Left ventricle myocardium inferior (tissue), 1 donor: ENCODE measurements at regions not wholly inside any gene's neighbourhood (a gene's known extent, or its start where the extent isn't known, plus 50 kb on each side); places are given as distances from the start of the nearest gene placed in this dataset.
A peak's percentile ranks its signal among the peaks of the same experiment; 100 is the strongest.
"Not testable (repeated sequence)": the region's sequence is repeated elsewhere in the genome, so short reads cannot be mapped to it uniquely, and the experiment has no call there.

Experiments used
- DNase-seq: peaks from one replicate; pipeline ENCODE4 v3.0.0-alpha.2; 2020
- H3K27ac ChIP-seq: fragments of 200-600 bp; replicated peaks from 2 replicates; pipeline ENCODE4 v1.8.0; 2021
- H3K27me3 ChIP-seq: fragments of 200-600 bp; 2 replicates; pipeline ENCODE4 v1.8.0; 2021; ENCODE audit warnings: low read depth
- H3K36me3 ChIP-seq: fragments of 200-600 bp; 2 replicates; pipeline ENCODE4 v1.8.0; 2021
- H3K4me1 ChIP-seq: fragments of 200-600 bp; 2 replicates; pipeline ENCODE4 v1.8.0; 2021
- H3K4me3 ChIP-seq: fragments of 200-600 bp; 2 replicates; pipeline ENCODE4 v1.8.0; 2021; ENCODE audit warnings: mild to moderate bottlenecking, moderate library complexity
- H3K9me3 ChIP-seq: fragments of 200-600 bp; replicated peaks from 2 replicates; pipeline ENCODE4 v1.8.0; 2021
- CTCF ChIP-seq: fragments of 200-600 bp; IDR thresholded peaks from 2 replicates; pipeline ENCODE4 v1.8.0; 2021; ENCODE audit warnings: antibody characterized with exemption, mild to moderate bottlenecking, borderline replicate concordance
- intact Hi-C: fragments of 100-400 bp; cut with micrococcal nuclease; formaldehyde crosslinking; loops from one replicate; pipeline ENCODE4 v1.11.0; 2022
- donor health status: DM: no; HTN: yes; CAD: no; lungs with severe emphysema.

- intact Hi-C loops, result no loop called here
- Histone ChIP-seq H3K4me3 (no peak overlapping the region), H3K4me1 (no peaks in the 10 kb centered on the region), H3K9me3 (no peaks in the 10 kb centered on the region), H3K27me3 (no peaks in the 10 kb centered on the region), H3K36me3 (no peaks in the 10 kb centered on the region), H3K27ac (no peak overlapping the region)
- DNase-seq, result peak; percentile 24
- no peak for TF ChIP-seq CTCF
Observed at GRCh38 chr4:79682801-79683530, 274.9 kb upstream of the GK2 start.

GRCh38 chr4:79682161-79682560 lies 274.1 kb upstream of the GK2 start:
- no peaks in the 10 kb centered on the region for H3K4me1 ChIP-seq
- no peaks in the 10 kb centered on the region for H3K27me3 ChIP-seq
- H3K36me3 ChIP-seq, result no peaks in the 10 kb centered on the region
- no peak overlapping the region for H3K27ac ChIP-seq
- intact Hi-C loops, result no loop called here
- no peak for DNase-seq
- H3K9me3 ChIP-seq, result no peaks in the 10 kb centered on the region
- no peak overlapping the region for H3K4me3 ChIP-seq
- no peak for TF ChIP-seq CTCF

- Histone ChIP-seq H3K27ac (no peak overlapping the region), H3K4me3 (no peak overlapping the region), H3K9me3 (no peaks in the 10 kb centered on the region), H3K36me3 (no peaks in the 10 kb centered on the region), H3K27me3 (no peaks in the 10 kb centered on the region), H3K4me1 (no peaks in the 10 kb centered on the region)
- no peak for DNase-seq
- intact Hi-C loops, result no loop called here
- TF ChIP-seq CTCF, result no peak
Observed at GRCh38 chr4:79679859-79680258, 271.8 kb upstream of the GK2 start.

- peaks cover 2% of the 10 kb centered on the region for H3K9me3 ChIP-seq
- DNase-seq, result no peak
- H3K27ac ChIP-seq, result peak overlapping the region; percentile 1
- intact Hi-C loops, result no loop called here
- H3K27me3 ChIP-seq, result no peaks in the 10 kb centered on the region
- no peak overlapping the region for H3K4me3 ChIP-seq
- H3K36me3 ChIP-seq, result no peaks in the 10 kb centered on the region
- H3K4me1 ChIP-seq, result no peaks in the 10 kb centered on the region
- TF ChIP-seq CTCF, result no peak
Observed at GRCh38 chr4:79678472-79679202, 270.6 kb upstream of the GK2 start.

GRCh38 chr4:79676705-79677104 lies 268.7 kb upstream of the GK2 start:
- Histone ChIP-seq H3K27me3 (no peaks in the 10 kb centered on the region), H3K27ac (no peak overlapping the region), H3K4me1 (no peaks in the 10 kb centered on the region), H3K4me3 (no peak overlapping the region), H3K9me3 (peaks cover 21% of the 10 kb centered on the region), H3K36me3 (no peaks in the 10 kb centered on the region)
- no peak for DNase-seq
- no peak for TF ChIP-seq CTCF
- intact Hi-C loops, result no loop called here

- intact Hi-C loops, DNase-seq: not testable (repeated sequence)
Observed at GRCh38 chr4:79674906-79675305, 266.9 kb upstream of the GK2 start.

More at GRCh38 chr4:79674906-79675305, 266.9 kb upstream of the GK2 start:
- H3K27ac ChIP-seq, H3K36me3 ChIP-seq, H3K4me3 ChIP-seq, H3K4me1 ChIP-seq, H3K27me3 ChIP-seq: not testable (repeated sequence)
- peaks cover 39% of the 10 kb centered on the region for H3K9me3 ChIP-seq
